ENCODE measurements at regions not wholly inside any gene's neighbourhood (a gene's known extent, or its start where the extent isn't known, plus 50 kb on each side); places are given as distances from the start of the nearest gene placed in this dataset.

DNA sequence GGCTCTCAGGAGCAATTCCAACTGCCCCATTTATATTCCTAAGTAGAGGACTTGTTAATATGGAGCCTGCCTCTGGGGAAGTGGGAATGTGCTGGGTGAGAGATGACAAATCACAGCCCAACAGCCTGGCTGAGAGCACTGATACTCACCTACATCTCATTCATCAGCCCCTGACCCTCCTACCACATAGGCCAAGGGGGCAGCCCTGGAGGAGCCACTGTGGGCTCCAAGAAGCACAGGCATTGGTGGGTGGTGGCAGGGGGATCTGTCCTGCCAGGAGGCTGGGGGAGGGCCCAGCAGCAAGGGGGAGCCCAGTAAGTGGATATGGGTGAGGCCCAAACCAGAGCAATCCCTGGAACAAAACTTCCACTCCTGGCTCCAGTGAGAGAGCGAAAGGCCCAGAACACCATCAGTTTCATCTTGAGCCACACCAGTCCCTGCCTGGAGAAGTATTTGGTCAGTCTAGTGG, 79.7 kb downstream of the BUD13 start:
- peak; percentile 10 for DNase-seq
- no peaks in the 10 kb centered on the region for H3K9me3 ChIP-seq
- CTCF ChIA-PET, result interaction anchor here (1.6 to 2.3 kb wide), 4 partner anchors 10 to 1954 kb away, joined by 6 to 17 read pairs (median 13); no protein-coding TSS in a partner anchor

DNA sequence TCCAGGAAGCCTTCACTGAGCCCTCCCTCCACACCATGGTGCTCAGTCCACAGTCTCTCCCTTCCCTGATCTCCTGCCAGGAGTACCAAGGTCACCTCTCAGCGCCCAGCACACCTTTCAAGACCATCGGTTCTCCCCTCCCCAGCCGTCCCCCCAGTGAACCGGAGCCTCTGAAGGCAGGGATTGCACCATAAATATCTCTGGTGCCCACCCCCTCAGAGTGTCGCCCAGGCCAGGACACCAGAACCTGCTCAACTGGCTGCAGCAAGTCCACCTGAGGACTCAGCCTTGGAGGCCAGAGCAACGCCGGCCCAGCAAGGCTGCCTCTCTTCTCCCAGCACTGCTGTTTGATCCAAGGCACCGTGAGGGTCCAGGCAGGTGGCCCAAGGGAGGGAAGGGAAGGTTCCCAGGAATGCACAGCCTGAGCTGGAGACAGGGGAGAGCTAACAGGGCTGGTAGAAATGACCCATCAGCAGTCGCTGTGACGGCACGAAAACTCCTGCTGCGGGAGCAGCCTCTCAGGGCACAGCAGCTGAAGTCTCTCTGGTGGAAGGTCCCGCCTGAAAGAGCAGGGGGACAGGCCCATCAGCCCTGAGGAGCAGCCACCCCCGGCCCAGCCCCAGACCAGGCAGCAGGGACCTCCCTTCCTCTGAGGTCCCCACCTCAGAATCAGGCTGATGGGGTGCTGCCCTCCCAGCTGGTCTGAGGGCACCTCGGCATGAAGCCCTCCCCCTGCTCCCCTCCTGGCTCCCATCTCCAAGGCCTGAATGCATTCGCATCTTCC, 80.3 kb downstream of the BUD13 start:
- no peaks in the 10 kb centered on the region for H3F3A ChIP-seq (replicated peaks; ENCODE audit: insufficient read depth)
- no peak overlapping the region for H3K4me3 ChIP-seq (ENCODE audit: low read depth in 2 of 2, low read length in 1 of 2)
- no peaks in the 10 kb centered on the region for H3K9me3 ChIP-seq
- H3K9me2 ChIP-seq, result no peaks in the 10 kb centered on the region
- H3K9ac ChIP-seq, result no peak overlapping the region
- no peaks in the 10 kb centered on the region for H3K79me2 ChIP-seq (ENCODE audit: insufficient read depth)
- H3K27me3 ChIP-seq (ENCODE audit: insufficient read depth), result no peaks in the 10 kb centered on the region
- ChIA-PET POLR2A (interaction anchor here (1.4 to 2.1 kb wide), 2 partner anchors 187 to 264 kb away, joined by 5 to 6 read pairs; no protein-coding TSS in a partner anchor), CTCF (interaction anchor here (0.7 to 2.4 kb wide), 46 partner anchors 9 to 1954 kb away, joined by 3 to 36 read pairs (median 4); no protein-coding TSS in a partner anchor)
- DNase-seq, result peak; percentile 14
- H4K20me1 ChIP-seq (ENCODE audit: insufficient read depth), result no peaks in the 10 kb centered on the region
- no peak overlapping the region for H2AFZ ChIP-seq (ENCODE audit: low read depth)
- H3K4me1 ChIP-seq (ENCODE audit: control insufficient read depth in 1 of 2, insufficient read depth in 2 of 2, low read depth in 1 of 2, low read length in 1 of 2), result peaks cover 0 to 17% of the 10 kb centered on the region in 2 experiments; a peak in 1 of 4 replicates
- no peak overlapping the region for H3K4me2 ChIP-seq
- no peak overlapping the region for H3K27ac ChIP-seq (ENCODE audit: low read depth in 2 of 2, low read length in 1 of 2)
- WGBS (ENCODE audit: low lambda C conversion rate), result 63% methylated on average over 13 of the region's 16 CpGs
- no peaks in the 10 kb centered on the region for H3K36me3 ChIP-seq (replicated peaks in 1 of 2; ENCODE audit: control insufficient read depth in 1 of 2, insufficient read depth in 2 of 2, low read length in 1 of 2)
- TF ChIP-seq CHD2 (IDR thresholded peaks at IDR 0.05; ENCODE audit: low read length, partially characterized antibody) (no peak), SMC3 (IDR thresholded peaks at IDR 0.05; ENCODE audit: low read depth, low read length) (no peak), FOXJ3 (CRISPR knock-in tag; IDR thresholded peaks at IDR 0.05) (no peak), NRF1 (IDR thresholded peaks at IDR 0.05; ENCODE audit: low read depth, low read length) (no peak), GATA2 (CRISPR knock-in tag; IDR thresholded peaks at IDR 0.05) (no peak), EP300 (IDR thresholded peaks at IDR 0.05; ENCODE audit: borderline replicate concordance in 1 of 2, low read depth in 1 of 2, low read length in 1 of 2) (no peak), EZH2phosphoT487 (IDR thresholded peaks at IDR 0.05; ENCODE audit: borderline replicate concordance, low read depth) (no peak), MXI1 (IDR thresholded peaks at IDR 0.05; ENCODE audit: low read depth, low read length) (no peak), ELF1 (IDR thresholded peaks at IDR 0.05) (no peak)
- TF ChIP-seq, protein P1, sequence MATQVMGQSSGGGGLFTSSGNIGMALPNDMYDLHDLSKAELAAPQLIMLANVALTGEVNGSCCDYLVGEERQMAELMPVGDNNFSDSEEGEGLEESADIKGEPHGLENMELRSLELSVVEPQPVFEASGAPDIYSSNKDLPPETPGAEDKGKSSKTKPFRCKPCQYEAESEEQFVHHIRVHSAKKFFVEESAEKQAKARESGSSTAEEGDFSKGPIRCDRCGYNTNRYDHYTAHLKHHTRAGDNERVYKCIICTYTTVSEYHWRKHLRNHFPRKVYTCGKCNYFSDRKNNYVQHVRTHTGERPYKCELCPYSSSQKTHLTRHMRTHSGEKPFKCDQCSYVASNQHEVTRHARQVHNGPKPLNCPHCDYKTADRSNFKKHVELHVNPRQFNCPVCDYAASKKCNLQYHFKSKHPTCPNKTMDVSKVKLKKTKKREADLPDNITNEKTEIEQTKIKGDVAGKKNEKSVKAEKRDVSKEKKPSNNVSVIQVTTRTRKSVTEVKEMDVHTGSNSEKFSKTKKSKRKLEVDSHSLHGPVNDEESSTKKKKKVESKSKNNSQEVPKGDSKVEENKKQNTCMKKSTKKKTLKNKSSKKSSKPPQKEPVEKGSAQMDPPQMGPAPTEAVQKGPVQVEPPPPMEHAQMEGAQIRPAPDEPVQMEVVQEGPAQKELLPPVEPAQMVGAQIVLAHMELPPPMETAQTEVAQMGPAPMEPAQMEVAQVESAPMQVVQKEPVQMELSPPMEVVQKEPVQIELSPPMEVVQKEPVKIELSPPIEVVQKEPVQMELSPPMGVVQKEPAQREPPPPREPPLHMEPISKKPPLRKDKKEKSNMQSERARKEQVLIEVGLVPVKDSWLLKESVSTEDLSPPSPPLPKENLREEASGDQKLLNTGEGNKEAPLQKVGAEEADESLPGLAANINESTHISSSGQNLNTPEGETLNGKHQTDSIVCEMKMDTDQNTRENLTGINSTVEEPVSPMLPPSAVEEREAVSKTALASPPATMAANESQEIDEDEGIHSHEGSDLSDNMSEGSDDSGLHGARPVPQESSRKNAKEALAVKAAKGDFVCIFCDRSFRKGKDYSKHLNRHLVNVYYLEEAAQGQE (IDR thresholded peaks at IDR 0.05; ENCODE audit: low read depth, low read length), result no peak

More for the DNA sequence above, 79.7 kb downstream of the BUD13 start:
- no peak overlapping the region for H3K4me2 ChIP-seq
- H3K9me2 ChIP-seq, result no peaks in the 10 kb centered on the region
- no peak overlapping the region for H3K27ac ChIP-seq (ENCODE audit: low read depth in 2 of 2, low read length in 1 of 2)
- POLR2A ChIA-PET, result no interaction called here
- TF ChIP-seq GABPA (IDR thresholded peaks at IDR 0.05; ENCODE audit: low read depth), result no peak
- TF ChIP-seq RFX5 (IDR thresholded peaks at IDR 0.05; ENCODE audit: low read length), result no peak
- no peak for TF ChIP-seq MEF2A (IDR thresholded peaks at IDR 0.05; ENCODE audit: borderline replicate concordance, low read depth)
- TF ChIP-seq NRF1 (IDR thresholded peaks at IDR 0.05; ENCODE audit: low read depth, low read length), result no peak
- TF ChIP-seq RXRA (IDR thresholded peaks at IDR 0.05; ENCODE audit: borderline replicate concordance, low read depth), result no peak
- TF ChIP-seq RAD21 (IDR thresholded peaks at IDR 0.05; ENCODE audit: low read length), result no peak
- TF ChIP-seq FOSL2 (IDR thresholded peaks at IDR 0.05; ENCODE audit: borderline replicate concordance, low read depth), result no peak
- TF ChIP-seq NFIC (IDR thresholded peaks at IDR 0.05; ENCODE audit: borderline replicate concordance), result no peak
- TF ChIP-seq TAF1 (IDR thresholded peaks at IDR 0.05; ENCODE audit: borderline replicate concordance, low read depth, low read length), result no peak
- TF ChIP-seq, protein P2, sequence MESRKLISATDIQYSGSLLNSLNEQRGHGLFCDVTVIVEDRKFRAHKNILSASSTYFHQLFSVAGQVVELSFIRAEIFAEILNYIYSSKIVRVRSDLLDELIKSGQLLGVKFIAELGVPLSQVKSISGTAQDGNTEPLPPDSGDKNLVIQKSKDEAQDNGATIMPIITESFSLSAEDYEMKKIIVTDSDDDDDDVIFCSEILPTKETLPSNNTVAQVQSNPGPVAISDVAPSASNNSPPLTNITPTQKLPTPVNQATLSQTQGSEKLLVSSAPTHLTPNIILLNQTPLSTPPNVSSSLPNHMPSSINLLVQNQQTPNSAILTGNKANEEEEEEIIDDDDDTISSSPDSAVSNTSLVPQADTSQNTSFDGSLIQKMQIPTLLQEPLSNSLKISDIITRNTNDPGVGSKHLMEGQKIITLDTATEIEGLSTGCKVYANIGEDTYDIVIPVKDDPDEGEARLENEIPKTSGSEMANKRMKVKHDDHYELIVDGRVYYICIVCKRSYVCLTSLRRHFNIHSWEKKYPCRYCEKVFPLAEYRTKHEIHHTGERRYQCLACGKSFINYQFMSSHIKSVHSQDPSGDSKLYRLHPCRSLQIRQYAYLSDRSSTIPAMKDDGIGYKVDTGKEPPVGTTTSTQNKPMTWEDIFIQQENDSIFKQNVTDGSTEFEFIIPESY (IDR thresholded peaks at IDR 0.05; ENCODE audit: borderline replicate concordance, low read depth), result no peak
- TF ChIP-seq SMC3 (IDR thresholded peaks at IDR 0.05; ENCODE audit: low read depth, low read length), result no peak
- TF ChIP-seq, protein P3, sequence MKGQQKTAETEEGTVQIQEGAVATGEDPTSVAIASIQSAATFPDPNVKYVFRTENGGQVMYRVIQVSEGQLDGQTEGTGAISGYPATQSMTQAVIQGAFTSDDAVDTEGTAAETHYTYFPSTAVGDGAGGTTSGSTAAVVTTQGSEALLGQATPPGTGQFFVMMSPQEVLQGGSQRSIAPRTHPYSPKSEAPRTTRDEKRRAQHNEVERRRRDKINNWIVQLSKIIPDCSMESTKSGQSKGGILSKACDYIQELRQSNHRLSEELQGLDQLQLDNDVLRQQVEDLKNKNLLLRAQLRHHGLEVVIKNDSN (IDR thresholded peaks at IDR 0.05; ENCODE audit: borderline replicate concordance, low read depth), result no peak
- TF ChIP-seq, protein P4, sequence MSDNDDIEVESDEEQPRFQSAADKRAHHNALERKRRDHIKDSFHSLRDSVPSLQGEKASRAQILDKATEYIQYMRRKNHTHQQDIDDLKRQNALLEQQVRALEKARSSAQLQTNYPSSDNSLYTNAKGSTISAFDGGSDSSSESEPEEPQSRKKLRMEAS (IDR thresholded peaks at IDR 0.05; ENCODE audit: low read depth), result no peak
- no peak for TF ChIP-seq RCOR1 (IDR thresholded peaks at IDR 0.05; ENCODE audit: low read length)
- no peak for TF ChIP-seq TCF12 (IDR thresholded peaks at IDR 0.05)
- TF ChIP-seq FOXM1 (IDR thresholded peaks at IDR 0.05; ENCODE audit: low read depth), result no peak
- H3K79me2 ChIP-seq (ENCODE audit: insufficient read depth), result no peaks in the 10 kb centered on the region
- H3K36me3 ChIP-seq (replicated peaks in 1 of 2; ENCODE audit: control insufficient read depth in 1 of 2, insufficient read depth in 2 of 2, low read length in 1 of 2), result no peaks in the 10 kb centered on the region
- no peaks in the 10 kb centered on the region for H3K27me3 ChIP-seq (ENCODE audit: insufficient read depth)
- H2AFZ ChIP-seq (ENCODE audit: low read depth), result no peak overlapping the region
- no peaks in the 10 kb centered on the region for H3F3A ChIP-seq (replicated peaks; ENCODE audit: insufficient read depth)
- no peak overlapping the region for H3K4me3 ChIP-seq (ENCODE audit: low read depth in 2 of 2, low read length in 1 of 2)
- H4K20me1 ChIP-seq (ENCODE audit: insufficient read depth), result no peaks in the 10 kb centered on the region
- WGBS (ENCODE audit: low lambda C conversion rate), result no CpG with 5 or more reads among the region's 1 CpG
- no peak overlapping the region for H3K9ac ChIP-seq
- peaks cover 0 to 11% of the 10 kb centered on the region in 2 experiments; a peak in 1 of 4 replicates for H3K4me1 ChIP-seq (ENCODE audit: control insufficient read depth in 1 of 2, insufficient read depth in 2 of 2, low read depth in 1 of 2, low read length in 1 of 2)

Measured in SK-N-SH (cell line).